ENCODE measurements at regions not wholly inside any gene's neighbourhood (a gene's known extent, or its start where the extent isn't known, plus 50 kb on each side); places are given as distances from the start of the nearest gene placed in this dataset.

- DNase-seq = no peak
- TF ChIP-seq, protein P1, sequence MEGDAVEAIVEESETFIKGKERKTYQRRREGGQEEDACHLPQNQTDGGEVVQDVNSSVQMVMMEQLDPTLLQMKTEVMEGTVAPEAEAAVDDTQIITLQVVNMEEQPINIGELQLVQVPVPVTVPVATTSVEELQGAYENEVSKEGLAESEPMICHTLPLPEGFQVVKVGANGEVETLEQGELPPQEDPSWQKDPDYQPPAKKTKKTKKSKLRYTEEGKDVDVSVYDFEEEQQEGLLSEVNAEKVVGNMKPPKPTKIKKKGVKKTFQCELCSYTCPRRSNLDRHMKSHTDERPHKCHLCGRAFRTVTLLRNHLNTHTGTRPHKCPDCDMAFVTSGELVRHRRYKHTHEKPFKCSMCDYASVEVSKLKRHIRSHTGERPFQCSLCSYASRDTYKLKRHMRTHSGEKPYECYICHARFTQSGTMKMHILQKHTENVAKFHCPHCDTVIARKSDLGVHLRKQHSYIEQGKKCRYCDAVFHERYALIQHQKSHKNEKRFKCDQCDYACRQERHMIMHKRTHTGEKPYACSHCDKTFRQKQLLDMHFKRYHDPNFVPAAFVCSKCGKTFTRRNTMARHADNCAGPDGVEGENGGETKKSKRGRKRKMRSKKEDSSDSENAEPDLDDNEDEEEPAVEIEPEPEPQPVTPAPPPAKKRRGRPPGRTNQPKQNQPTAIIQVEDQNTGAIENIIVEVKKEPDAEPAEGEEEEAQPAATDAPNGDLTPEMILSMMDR (IDR thresholded peaks at IDR 0.05; ENCODE audit: low read depth, low read length) = no peak
- Histone ChIP-seq H3K27ac (no peak overlapping the region), H3K4me3 (ENCODE audit: low read depth, low read length) (no peak overlapping the region), H3K9me3 (ENCODE audit: severe bottlenecking) (no peaks in the 10 kb centered on the region), H3K36me3 (no peaks in the 10 kb centered on the region), H3K27me3 (ENCODE audit: insufficient read depth, low read depth, severe bottlenecking) (peaks cover 7% of the 10 kb centered on the region)
Observed at GRCh38 chr15:24607636-24608035, 67.9 kb upstream of the NPAP1 start.

- no peak overlapping the region for H3K4me3 ChIP-seq (ENCODE audit: low read depth, low read length)
- no peaks in the 10 kb centered on the region for H3K9me3 ChIP-seq (ENCODE audit: severe bottlenecking)
- H3K36me3 ChIP-seq = no peaks in the 10 kb centered on the region
- no peaks in the 10 kb centered on the region for H3K27me3 ChIP-seq (ENCODE audit: insufficient read depth, low read depth, severe bottlenecking)
- no peak overlapping the region for H3K27ac ChIP-seq
- no peak for DNase-seq
- TF ChIP-seq, protein P1 (IDR thresholded peaks at IDR 0.05; ENCODE audit: low read depth, low read length) = no peak
Observed at GRCh38 chr15:24617646-24618045, 57.9 kb upstream of the NPAP1 start.

- Histone ChIP-seq H3K4me3 (ENCODE audit: low read depth, low read length) (no peak overlapping the region), H3K36me3 (no peaks in the 10 kb centered on the region), H3K27me3 (ENCODE audit: insufficient read depth, low read depth, severe bottlenecking) (no peaks in the 10 kb centered on the region), H3K9me3 (ENCODE audit: severe bottlenecking) (no peaks in the 10 kb centered on the region), H3K27ac (no peak overlapping the region)
- TF ChIP-seq, protein P1 (IDR thresholded peaks at IDR 0.05; ENCODE audit: low read depth, low read length) = no peak
- no peak for DNase-seq
Observed at GRCh38 chr15:24621630-24622215, 53.9 kb upstream of the NPAP1 start.
